GM12878 (cell line): ENCODE measurements at regions not wholly inside any gene's neighbourhood (a gene's known extent, or its start where the extent isn't known, plus 50 kb on each side); places are given as distances from the start of the nearest gene placed in this dataset.

Experiments used
- ATAC-seq: fragments of 200-7000 bp; cut with Tn5 transposase; 3 replicates; pipeline ENCODE4 v1.9.1; 2020; ENCODE audit warnings: mild to moderate bottlenecking, moderate library complexity
- BruUV-seq: library from RNA; stranded (reverse); fragments of 400-500 nt; replicated peaks from 2 replicates; lab custom pipeline; 2021; lab: Mats Ljungman, UMichigan
- CTCF ChIA-PET: fragments of 300-600 bp; sonication (Branson Sonifier 250); formaldehyde crosslinking; extraction: SDS; loops from one replicate; lab custom pipeline; 2021; ENCODE audit warnings: inconsistent platforms; lab: Yijun Ruan, JAX
- POLR2A ChIA-PET: fragments of 350-600 bp; formaldehyde crosslinking; extraction: SDS; loops from one replicate; lab custom pipeline; 2021; ENCODE audit warnings: inconsistent platforms; lab: Charles Lee
- RAD21 ChIA-PET: fragments of 300-600 bp; sonication (Branson Sonifier 250); formaldehyde crosslinking; loops from one replicate; lab custom pipeline; 2023; ENCODE audit warnings: antibody characterized with exemption; ENCODE audit not compliant: unreplicated experiment; lab: Charles Lee
- SMC1A ChIA-PET: fragments of 300-600 bp; sonication (Branson Sonifier 250); formaldehyde crosslinking; loops from one replicate; lab custom pipeline; 2023; ENCODE audit not compliant: unreplicated experiment, uncharacterized antibody; lab: Charles Lee
- DNase-seq: peaks from one replicate; pipeline ENCODE4 v3.0.0-alpha.2; 2011; ENCODE audit warnings: low read depth, low spot score
- FAIRE-seq: peaks from 3 replicates; lab custom pipeline; 2011; peaks lifted over from hg19 to GRCh38; lab: Jason Lieb, UNC
- H2AFZ ChIP-seq: 2 replicates; pipeline ENCODE4 v1.6.0; 2011; ENCODE audit warnings: low read depth, low read length, control low read depth; ENCODE audit not compliant: control insufficient read depth
- H3K27ac ChIP-seq: 2 replicates; pipeline ENCODE4 v1.5.1; 2011; ENCODE audit warnings: control low read depth; ENCODE audit not compliant: control insufficient read depth, insufficient read depth
- H3K27me3 ChIP-seq, 2 experiments: replicated peaks in 1 of 2; 2 replicates each; pipeline versions ENCODE4 v1.6.0 to v1.6.1; 2011; ENCODE audit warnings: low read length in 1 of 2; ENCODE audit not compliant: control insufficient read depth in 2 of 2, insufficient read depth in 2 of 2
- H3K36me3 ChIP-seq, 2 experiments: 2 replicates each; pipeline ENCODE4 v1.5.1; 2011; ENCODE audit warnings: low read length in 1 of 2; ENCODE audit not compliant: control insufficient read depth in 2 of 2, insufficient read depth in 2 of 2
- H3K4me1 ChIP-seq: 2 replicates; pipeline ENCODE4 v1.6.1; 2011; ENCODE audit warnings: mild to moderate bottlenecking, low read length, moderate library complexity, mixed read lengths; ENCODE audit not compliant: control insufficient read depth, insufficient read depth
- H3K4me2 ChIP-seq: 2 replicates; pipeline ENCODE4 v1.6.0; 2011; ENCODE audit warnings: control low read depth; ENCODE audit not compliant: control insufficient read depth, insufficient read depth
- H3K4me3 ChIP-seq: fragments of 200-600 bp; sonication (generic); 2 replicates; pipeline ENCODE4 v1.5.1; 2016
- H3K79me2 ChIP-seq: 2 replicates; pipeline ENCODE4 v1.6.0; 2011; ENCODE audit warnings: low read length; ENCODE audit not compliant: control insufficient read depth, insufficient read depth
- H3K9ac ChIP-seq: 2 replicates; pipeline ENCODE4 v1.8.0; 2011; ENCODE audit warnings: low read length, control low read depth, mixed read lengths; ENCODE audit not compliant: control insufficient read depth, insufficient read depth
- H3K9me3 ChIP-seq: replicated peaks from 3 replicates; pipeline ENCODE4 v1.5.1; 2011; ENCODE audit warnings: mild to moderate bottlenecking, low read length; ENCODE audit not compliant: control insufficient read depth, insufficient read depth
- H4K20me1 ChIP-seq: 2 replicates; pipeline ENCODE4 v1.6.0; 2011; ENCODE audit not compliant: control insufficient read depth, insufficient read depth
- BACH1 ChIP-seq: fragments of 450-650 bp; IDR thresholded peaks from 2 replicates; pipeline ENCODE4 v1.6.1; 2017; ENCODE audit warnings: mild to moderate bottlenecking, borderline replicate concordance
- BHLHE40 ChIP-seq, 2 experiments: fragments of 450-650 bp in 1 of 2; IDR thresholded peaks; 2 replicates each; pipeline ENCODE4 v1.6.1; 2011 to 2017; ENCODE audit warnings: low read depth in 2 of 2, borderline replicate concordance in 1 of 2, improper control_type of control experiment in 1 of 2, low read length in 1 of 2, mild to moderate bottlenecking in 1 of 2
- DPF2 ChIP-seq: fragments of 450-650 bp; IDR thresholded peaks from 2 replicates; pipeline ENCODE4 v1.6.1; 2017; ENCODE audit warnings: mild to moderate bottlenecking
- ETV6 ChIP-seq, 2 experiments: fragments of 450-650 bp in 1 of 2; IDR thresholded peaks in 1 of 2; conservative IDR thresholded peaks in 1 of 2; 2 replicates each; pipeline ENCODE4 v1.6.1; 2014; ENCODE audit warnings: antibody characterized with exemption in 1 of 2, borderline replicate concordance in 1 of 2, low read depth in 1 of 2, mild to moderate bottlenecking in 1 of 2, moderate library complexity in 1 of 2
- FOS ChIP-seq: IDR thresholded peaks from 3 replicates; pipeline ENCODE4 v1.6.1; 2011; ENCODE audit warnings: borderline replicate concordance; ENCODE audit not compliant: insufficient read length; ENCODE audit errors: extremely low read depth
- IKZF2 ChIP-seq, 2 experiments: fragments of 450-650 bp; IDR thresholded peaks; 2 replicates each; pipeline ENCODE4 v1.6.1; 2017; ENCODE audit warnings: mild to moderate bottlenecking in 2 of 2, moderate library complexity in 2 of 2
- JUNB ChIP-seq: IDR thresholded peaks from 2 replicates; pipeline ENCODE4 v1.6.1; 2016; ENCODE audit warnings: antibody characterized with exemption, mild to moderate bottlenecking
- KAT2A ChIP-seq: conservative IDR thresholded peaks from 2 replicates; pipeline ENCODE4 v1.6.1; 2011; ENCODE audit warnings: low read depth, low read length; ENCODE audit not compliant: control insufficient read depth
- KLF5 ChIP-seq: fragments of 450-650 bp; IDR thresholded peaks from 2 replicates; pipeline ENCODE4 v1.6.1; 2014; ENCODE audit warnings: mild to moderate bottlenecking; ENCODE audit not compliant: partially characterized antibody
- MXI1 ChIP-seq: fragments of 150-350 bp; IDR thresholded peaks from 2 replicates; pipeline ENCODE4 v1.6.1; 2011; ENCODE audit warnings: low read depth, mild to moderate bottlenecking, inconsistent platforms, low read length, improper control_type of control experiment
- NFYA ChIP-seq: IDR thresholded peaks from 2 replicates; pipeline ENCODE4 v1.6.1; 2011; ENCODE audit warnings: low read depth, mild to moderate bottlenecking, low read length, improper control_type of control experiment, borderline replicate concordance
- POLR2AphosphoS5 ChIP-seq: IDR thresholded peaks from 2 replicates; pipeline ENCODE4 v1.6.1; 2011; ENCODE audit warnings: mild to moderate bottlenecking, low read length, inconsistent platforms
- RAD51 ChIP-seq: fragments of 450-650 bp; IDR thresholded peaks from 2 replicates; pipeline ENCODE4 v1.6.1; 2016; ENCODE audit warnings: moderate library complexity, mild to moderate bottlenecking, inconsistent platforms
- RELA ChIP-seq: fragments of 450-650 bp; IDR thresholded peaks from 2 replicates; pipeline ENCODE4 v1.8.0; 2014; ENCODE audit warnings: borderline replicate concordance; ENCODE audit not compliant: partially characterized antibody
- SMAD5 ChIP-seq: IDR thresholded peaks from 2 replicates; pipeline ENCODE4 v1.6.1; 2016; ENCODE audit warnings: antibody characterized with exemption, low read depth
- SMC3 ChIP-seq: IDR thresholded peaks from 2 replicates; pipeline ENCODE4 v1.6.1; 2011; ENCODE audit warnings: low read length, improper control_type of control experiment, borderline replicate concordance
- YBX1 ChIP-seq: fragments of 450-650 bp; IDR thresholded peaks from 2 replicates; pipeline ENCODE4 v1.6.1; 2016; ENCODE audit warnings: antibody characterized with exemption
- ZZZ3 ChIP-seq: IDR thresholded peaks from 2 replicates; pipeline ENCODE4 v1.6.1; 2011; ENCODE audit warnings: low read depth; ENCODE audit not compliant: control insufficient read depth, insufficient read length
- WGBS: methylation state at CpG from one replicate; pipeline ENCODE4 v1.1.6; 2016; ENCODE audit warnings: low lambda C conversion rate; ENCODE audit not compliant: insufficient replicate concordance, insufficient coverage; ENCODE audit errors: missing lambda C conversion rate; 5-methylcytosine and 5-hydroxymethylcytosine counted together
- in situ Hi-C: fragments of 300-500 bp; cut with MboI; formaldehyde crosslinking; loops from 9 replicates; pipeline ENCODE4 v1.14.3; 2018; ENCODE audit warnings: mixed read lengths
- intact Hi-C: fragments of 100-400 bp; cut with micrococcal nuclease; formaldehyde crosslinking; loops from one replicate; pipeline ENCODE4 v1.14.2; 2022; ENCODE audit not compliant: unreplicated experiment
- TF ChIP-seq, protein P1 (sequence below): IDR thresholded peaks from 2 replicates; pipeline ENCODE4 v1.6.1; 2012; ENCODE audit warnings: low read depth, low read length, improper control_type of control experiment
- TF ChIP-seq, protein P2 (sequence below): fragments of 450-650 bp; formaldehyde crosslinking; IDR thresholded peaks from 2 replicates; pipeline ENCODE4 v1.4.0; 2020; ENCODE audit warnings: mild to moderate bottlenecking, moderate library complexity

DNA sequence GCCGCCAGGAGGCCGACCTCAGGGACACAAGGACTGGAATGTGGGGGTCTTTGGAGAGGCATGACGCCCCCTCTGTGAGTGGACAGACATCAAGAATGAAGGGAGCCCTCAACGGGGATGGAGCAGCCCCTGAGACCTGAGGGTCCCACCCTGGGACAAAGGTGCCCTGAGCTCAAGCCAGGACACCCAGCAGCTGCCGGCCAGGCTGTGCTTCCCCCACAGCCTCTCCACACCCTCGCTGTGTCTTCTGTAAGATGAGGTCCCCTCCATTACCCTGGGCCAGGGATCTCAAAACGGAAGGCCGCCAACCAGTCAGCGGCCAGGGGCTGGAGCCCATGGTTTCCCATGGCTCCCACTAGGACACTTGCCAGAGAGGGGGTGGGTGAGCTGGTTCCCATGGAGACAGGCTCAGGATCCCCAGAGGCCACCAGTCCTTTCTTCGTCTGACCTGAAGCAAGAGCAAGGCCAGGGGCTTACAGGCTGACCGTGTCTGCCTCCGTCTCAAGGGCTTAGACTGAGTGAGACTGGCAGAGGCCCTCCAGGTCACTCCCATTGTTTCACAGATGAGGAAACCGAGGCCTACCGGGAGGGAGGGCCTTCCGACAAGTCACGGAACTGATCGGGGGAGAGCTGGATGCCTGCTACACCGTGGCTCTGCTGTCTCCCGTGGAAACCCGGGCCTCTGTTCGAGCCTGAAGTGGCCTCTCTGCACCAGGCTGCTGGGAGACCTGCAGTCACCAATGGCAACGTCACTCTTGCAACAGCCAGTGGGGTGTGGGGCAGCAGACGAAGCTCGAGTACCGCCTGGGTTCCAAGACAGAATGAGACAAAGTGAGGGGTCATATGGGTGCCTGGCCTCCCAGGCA lies 91.7 kb upstream of the DIO3 start:
- POLR2A ChIA-PET = no interaction called here
- no peaks in the 10 kb centered on the region; a peak in 1 of 4 replicates for H3K27me3 ChIP-seq
- H4K20me1 ChIP-seq = no peaks in the 10 kb centered on the region
- H3K4me1 ChIP-seq = no peaks in the 10 kb centered on the region
- WGBS = 26% methylated on average over 25 of the region's 25 CpGs
- no peak overlapping the region for H3K9ac ChIP-seq
- no peak overlapping the region for H3K4me2 ChIP-seq
- SMC1A ChIA-PET = no interaction called here
- no TSS peak for BruUV-seq
- H3K27ac ChIP-seq = no peak overlapping the region
- CTCF ChIA-PET = no interaction called here
- H3K9me3 ChIP-seq = no peaks in the 10 kb centered on the region
- no peak for FAIRE-seq
- RAD21 ChIA-PET = no interaction called here
- DNase-seq = no peak
- in situ Hi-C loops (no loop called here), intact Hi-C loops (no loop called here)
- no peak overlapping the region for H3K4me3 ChIP-seq
- no peak overlapping the region for H2AFZ ChIP-seq
- H3K36me3 ChIP-seq = no peaks in the 10 kb centered on the region
- ATAC-seq = no peak
- TF ChIP-seq RAD51 = no peak
- no peak for TF ChIP-seq KAT2A
- TF ChIP-seq DPF2 = no peak
- no peak for TF ChIP-seq ZZZ3
- no peak for TF ChIP-seq FOS
- no peak for TF ChIP-seq NFYA
- TF ChIP-seq JUNB = no peak
- TF ChIP-seq RELA = no peak
- TF ChIP-seq, protein P1, sequence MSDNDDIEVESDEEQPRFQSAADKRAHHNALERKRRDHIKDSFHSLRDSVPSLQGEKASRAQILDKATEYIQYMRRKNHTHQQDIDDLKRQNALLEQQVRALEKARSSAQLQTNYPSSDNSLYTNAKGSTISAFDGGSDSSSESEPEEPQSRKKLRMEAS = no peak
- TF ChIP-seq KLF5 = no peak
- no peak for TF ChIP-seq MXI1
- no peak for TF ChIP-seq YBX1
- TF ChIP-seq BHLHE40 (IDR thresholded peaks at IDR 0.05; ENCODE audit: borderline replicate concordance in 1 of 2, low read depth in 2 of 2, low read length in 1 of 2) = no peak
- TF ChIP-seq BACH1 = no peak
- no peak for TF ChIP-seq IKZF2 (IDR thresholded peaks at IDR 0.05)
- TF ChIP-seq SMAD5 = no peak
- no peak for TF ChIP-seq POLR2AphosphoS5
- TF ChIP-seq, protein P2, sequence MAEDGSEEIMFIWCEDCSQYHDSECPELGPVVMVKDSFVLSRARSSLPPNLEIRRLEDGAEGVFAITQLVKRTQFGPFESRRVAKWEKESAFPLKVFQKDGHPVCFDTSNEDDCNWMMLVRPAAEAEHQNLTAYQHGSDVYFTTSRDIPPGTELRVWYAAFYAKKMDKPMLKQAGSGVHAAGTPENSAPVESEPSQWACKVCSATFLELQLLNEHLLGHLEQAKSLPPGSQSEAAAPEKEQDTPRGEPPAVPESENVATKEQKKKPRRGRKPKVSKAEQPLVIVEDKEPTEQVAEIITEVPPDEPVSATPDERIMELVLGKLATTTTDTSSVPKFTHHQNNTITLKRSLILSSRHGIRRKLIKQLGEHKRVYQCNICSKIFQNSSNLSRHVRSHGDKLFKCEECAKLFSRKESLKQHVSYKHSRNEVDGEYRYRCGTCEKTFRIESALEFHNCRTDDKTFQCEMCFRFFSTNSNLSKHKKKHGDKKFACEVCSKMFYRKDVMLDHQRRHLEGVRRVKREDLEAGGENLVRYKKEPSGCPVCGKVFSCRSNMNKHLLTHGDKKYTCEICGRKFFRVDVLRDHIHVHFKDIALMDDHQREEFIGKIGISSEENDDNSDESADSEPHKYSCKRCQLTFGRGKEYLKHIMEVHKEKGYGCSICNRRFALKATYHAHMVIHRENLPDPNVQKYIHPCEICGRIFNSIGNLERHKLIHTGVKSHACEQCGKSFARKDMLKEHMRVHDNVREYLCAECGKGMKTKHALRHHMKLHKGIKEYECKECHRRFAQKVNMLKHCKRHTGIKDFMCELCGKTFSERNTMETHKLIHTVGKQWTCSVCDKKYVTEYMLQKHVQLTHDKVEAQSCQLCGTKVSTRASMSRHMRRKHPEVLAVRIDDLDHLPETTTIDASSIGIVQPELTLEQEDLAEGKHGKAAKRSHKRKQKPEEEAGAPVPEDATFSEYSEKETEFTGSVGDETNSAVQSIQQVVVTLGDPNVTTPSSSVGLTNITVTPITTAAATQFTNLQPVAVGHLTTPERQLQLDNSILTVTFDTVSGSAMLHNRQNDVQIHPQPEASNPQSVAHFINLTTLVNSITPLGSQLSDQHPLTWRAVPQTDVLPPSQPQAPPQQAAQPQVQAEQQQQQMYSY (CRISPR knock-in tag) = no peak
- no peak for TF ChIP-seq ETV6 (conservative IDR thresholded peaks at IDR 0.05 in 1 of 2, IDR thresholded peaks at IDR 0.05 in 1 of 2; ENCODE audit: borderline replicate concordance in 1 of 2, low read depth in 1 of 2)
- no peak for TF ChIP-seq SMC3
- no peaks in the 10 kb centered on the region for H3K79me2 ChIP-seq
